HEK293 (cell line): ENCODE measurements at regions not wholly inside any gene's neighbourhood (a gene's known extent, or its start where the extent isn't known, plus 50 kb on each side); places are given as distances from the start of the nearest gene placed in this dataset.

Experiments
- CTCF ChIA-PET: fragments of 350-600 bp; formaldehyde crosslinking; extraction: SDS; loops from one replicate; lab custom pipeline; 2021; ENCODE audit warnings: antibody characterized with exemption; lab: Yijun Ruan, JAX
- POLR2A ChIA-PET: fragments of 300-600 bp; formaldehyde crosslinking; extraction: SDS; loops from one replicate; lab custom pipeline; 2020; ENCODE audit warnings: antibody characterized with exemption, inconsistent platforms; lab: Yijun Ruan, JAX
- H3K27ac ChIP-seq: fragments of 200-500 bp; sonication (Bioruptor generic); 2 replicates; pipeline ENCODE4 v1.5.1; 2014; ENCODE audit warnings: low read depth, low read length, control low read depth, inconsistent platforms; ENCODE audit errors: extremely low read depth
- H3K36me3 ChIP-seq, 2 experiments: fragments of 200-500 bp in 1 of 2; sonication (Bioruptor generic) in 1 of 2; 1 replicate in 1 of 2; 2 replicates in 1 of 2; pipeline ENCODE4 v1.5.1; 2014 to 2017; ENCODE audit warnings: inconsistent platforms in 2 of 2, low read length in 2 of 2; ENCODE audit not compliant: control insufficient read depth in 2 of 2, insufficient read depth in 1 of 2
- H3K4me1 ChIP-seq: fragments of 200-500 bp; sonication (Bioruptor generic); 2 replicates; pipeline ENCODE4 v1.5.1; 2014; ENCODE audit warnings: mild to moderate bottlenecking, low read length, inconsistent platforms; ENCODE audit not compliant: control insufficient read depth, insufficient read depth
- H3K4me3 ChIP-seq: 2 replicates; pipeline ENCODE4 v1.5.1; 2011; ENCODE audit warnings: low read depth, mild to moderate bottlenecking, control low read depth, low read length, moderate library complexity
- H3K9me3 ChIP-seq: fragments of 200-500 bp; sonication (Bioruptor generic); 2 replicates; pipeline ENCODE4 v1.5.1; 2014; ENCODE audit warnings: low read depth, low read length, inconsistent platforms; ENCODE audit not compliant: control insufficient read depth, insufficient read depth
- FEZF1 ChIP-seq: fragments of 450-650 bp; formaldehyde crosslinking; IDR thresholded peaks from 2 replicates; pipeline ENCODE4 v1.5.1; 2016; ENCODE audit warnings: missing biosample characterization, missing genetic modification characterization
- HOXC10 ChIP-seq: sonication (generic); formaldehyde crosslinking; IDR thresholded peaks from 2 replicates; pipeline ENCODE4 v1.8.1; 2023; ENCODE audit warnings: mild to moderate bottlenecking, missing genetic modification reagents
- OSR2 ChIP-seq: fragments of 450-650 bp; formaldehyde crosslinking; IDR thresholded peaks from 2 replicates; pipeline ENCODE4 v1.5.1; 2016; ENCODE audit warnings: missing biosample characterization, missing genetic modification characterization
- SCRT1 ChIP-seq: fragments of 450-650 bp; formaldehyde crosslinking; IDR thresholded peaks from 2 replicates; pipeline ENCODE4 v1.5.1; 2016; ENCODE audit warnings: missing biosample characterization, missing genetic modification characterization, borderline replicate concordance
- ZEB2 ChIP-seq: fragments of 450-650 bp; formaldehyde crosslinking; IDR thresholded peaks from 2 replicates; pipeline ENCODE4 v1.5.1; 2016; ENCODE audit warnings: missing biosample characterization, missing genetic modification characterization
- ZNF677 ChIP-seq: fragments of 450-650 bp; IDR thresholded peaks from 2 replicates; pipeline ENCODE4 v1.5.0; 2018; ENCODE audit warnings: missing biosample characterization, mild to moderate bottlenecking, missing genetic modification characterization, moderate library complexity
- TF ChIP-seq, protein P1 (sequence below): sonication (generic); formaldehyde crosslinking; IDR thresholded peaks from 2 replicates; pipeline ENCODE4 v1.8.1; 2022; ENCODE audit warnings: mild to moderate bottlenecking, moderate library complexity, missing genetic modification reagents
- TF ChIP-seq, protein P2 (sequence below): fragments of 450-650 bp; formaldehyde crosslinking; conservative IDR thresholded peaks from 2 replicates; pipeline ENCODE4 v1.5.1; 2016; ENCODE audit warnings: low read depth, missing biosample characterization, missing genetic modification characterization
- TF ChIP-seq, protein P3 (sequence below): fragments of 450-650 bp; formaldehyde crosslinking; IDR thresholded peaks from 2 replicates; pipeline ENCODE4 v1.5.1; 2016; ENCODE audit warnings: missing biosample characterization, missing genetic modification characterization
- TF ChIP-seq, protein P4 (sequence below): fragments of 450-650 bp; formaldehyde crosslinking; IDR thresholded peaks from 2 replicates; pipeline ENCODE4 v1.5.1; 2016; ENCODE audit warnings: missing biosample characterization, missing genetic modification characterization
- TF ChIP-seq, protein P5 (sequence below): fragments of 450-650 bp; formaldehyde crosslinking; IDR thresholded peaks from 2 replicates; pipeline ENCODE4 v1.5.1; 2016; ENCODE audit warnings: missing biosample characterization, missing genetic modification characterization
- TF ChIP-seq, protein P6 (sequence below): fragments of 450-650 bp; formaldehyde crosslinking; IDR thresholded peaks from 2 replicates; pipeline ENCODE4 v1.5.1; 2016; ENCODE audit warnings: missing biosample characterization, missing genetic modification characterization
- TF ChIP-seq, protein P7 (sequence below): fragments of 450-650 bp; formaldehyde crosslinking; IDR thresholded peaks from 2 replicates; pipeline ENCODE4 v1.5.1; 2017; ENCODE audit warnings: missing biosample characterization, mild to moderate bottlenecking, missing genetic modification characterization, moderate library complexity

DNA sequence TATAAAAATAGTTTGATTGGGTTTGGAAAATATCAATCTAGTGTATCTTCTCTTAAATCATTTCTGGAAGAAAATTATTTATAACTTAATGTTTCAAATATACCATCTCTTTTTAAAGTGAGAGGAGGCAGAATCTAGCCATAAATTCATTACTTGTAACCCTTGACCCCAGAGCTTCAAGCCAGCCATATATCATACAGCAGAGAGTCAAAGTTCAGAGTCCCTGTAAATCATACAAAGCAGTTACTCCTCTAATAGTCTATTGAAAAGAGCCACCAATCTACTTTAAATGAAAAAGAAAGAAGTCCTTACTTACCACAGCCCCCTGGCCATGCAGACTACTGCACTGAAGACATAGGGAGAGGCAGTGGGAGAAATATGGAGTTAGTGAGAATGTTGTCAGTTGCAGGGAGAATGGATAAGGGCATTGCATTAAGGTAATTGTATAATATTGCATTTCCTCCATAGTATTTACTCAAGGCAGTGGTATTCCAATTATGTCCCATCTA lies 229.5 kb downstream of the NKX6-1 start:
- POLR2A ChIA-PET = no interaction called here

DNA sequence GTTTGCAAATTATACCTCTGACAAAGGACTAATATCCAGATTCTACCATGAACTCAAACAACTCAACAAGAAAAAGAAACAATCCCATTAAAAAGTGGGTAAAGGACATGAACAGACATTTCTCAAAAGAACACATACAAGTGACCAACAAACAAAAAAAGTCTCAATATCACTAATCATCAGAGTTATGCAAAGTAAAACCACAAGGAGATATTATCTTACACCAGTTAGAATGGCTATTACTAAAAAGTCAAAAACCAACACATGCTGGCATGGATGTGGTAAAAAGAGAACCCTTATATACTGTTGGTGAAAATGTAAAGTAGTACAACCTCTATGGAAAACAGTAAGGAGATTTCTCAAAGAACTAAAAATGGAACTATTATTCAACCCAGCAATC lies 234.4 kb downstream of the NKX6-1 start:
- no peaks in the 10 kb centered on the region for H3K4me1 ChIP-seq
- no peaks in the 10 kb centered on the region for H3K36me3 ChIP-seq
- H3K27ac ChIP-seq = no peak overlapping the region
- no peaks in the 10 kb centered on the region for H3K9me3 ChIP-seq
- no peak overlapping the region for H3K4me3 ChIP-seq
- ChIA-PET CTCF (interaction anchor here (0.7 kb wide), 1 partner anchor 254 kb away, joined by 3 read pairs; no protein-coding TSS in a partner anchor), POLR2A (no interaction called here)
- TF ChIP-seq, protein P1, sequence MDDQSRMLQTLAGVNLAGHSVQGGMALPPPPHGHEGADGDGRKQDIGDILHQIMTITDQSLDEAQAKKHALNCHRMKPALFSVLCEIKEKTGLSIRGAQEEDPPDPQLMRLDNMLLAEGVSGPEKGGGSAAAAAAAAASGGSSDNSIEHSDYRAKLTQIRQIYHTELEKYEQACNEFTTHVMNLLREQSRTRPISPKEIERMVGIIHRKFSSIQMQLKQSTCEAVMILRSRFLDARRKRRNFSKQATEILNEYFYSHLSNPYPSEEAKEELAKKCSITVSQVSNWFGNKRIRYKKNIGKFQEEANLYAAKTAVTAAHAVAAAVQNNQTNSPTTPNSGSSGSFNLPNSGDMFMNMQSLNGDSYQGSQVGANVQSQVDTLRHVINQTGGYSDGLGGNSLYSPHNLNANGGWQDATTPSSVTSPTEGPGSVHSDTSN = no peak
- TF ChIP-seq, protein P2, sequence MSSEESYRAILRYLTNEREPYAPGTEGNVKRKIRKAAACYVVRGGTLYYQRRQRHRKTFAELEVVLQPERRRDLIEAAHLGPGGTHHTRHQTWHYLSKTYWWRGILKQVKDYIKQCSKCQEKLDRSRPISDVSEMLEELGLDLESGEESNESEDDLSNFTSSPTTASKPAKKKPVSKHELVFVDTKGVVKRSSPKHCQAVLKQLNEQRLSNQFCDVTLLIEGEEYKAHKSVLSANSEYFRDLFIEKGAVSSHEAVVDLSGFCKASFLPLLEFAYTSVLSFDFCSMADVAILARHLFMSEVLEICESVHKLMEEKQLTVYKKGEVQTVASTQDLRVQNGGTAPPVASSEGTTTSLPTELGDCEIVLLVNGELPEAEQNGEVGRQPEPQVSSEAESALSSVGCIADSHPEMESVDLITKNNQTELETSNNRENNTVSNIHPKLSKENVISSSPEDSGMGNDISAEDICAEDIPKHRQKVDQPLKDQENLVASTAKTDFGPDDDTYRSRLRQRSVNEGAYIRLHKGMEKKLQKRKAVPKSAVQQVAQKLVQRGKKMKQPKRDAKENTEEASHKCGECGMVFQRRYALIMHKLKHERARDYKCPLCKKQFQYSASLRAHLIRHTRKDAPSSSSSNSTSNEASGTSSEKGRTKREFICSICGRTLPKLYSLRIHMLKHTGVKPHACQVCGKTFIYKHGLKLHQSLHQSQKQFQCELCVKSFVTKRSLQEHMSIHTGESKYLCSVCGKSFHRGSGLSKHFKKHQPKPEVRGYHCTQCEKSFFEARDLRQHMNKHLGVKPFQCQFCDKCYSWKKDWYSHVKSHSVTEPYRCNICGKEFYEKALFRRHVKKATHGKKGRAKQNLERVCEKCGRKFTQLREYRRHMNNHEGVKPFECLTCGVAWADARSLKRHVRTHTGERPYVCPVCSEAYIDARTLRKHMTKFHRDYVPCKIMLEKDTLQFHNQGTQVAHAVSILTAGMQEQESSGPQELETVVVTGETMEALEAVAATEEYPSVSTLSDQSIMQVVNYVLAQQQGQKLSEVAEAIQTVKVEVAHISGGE = no peak
- no peak for TF ChIP-seq ZEB2 (tag by site-specific recombination)
- no peak for TF ChIP-seq HOXC10 (CRISPR knock-in tag)

More for the DNA sequence above, 229.5 kb downstream of the NKX6-1 start:
- CTCF ChIA-PET = no interaction called here
- Histone ChIP-seq H3K36me3 (no peaks in the 10 kb centered on the region), H3K4me1 (no peaks in the 10 kb centered on the region), H3K9me3 (no peaks in the 10 kb centered on the region), H3K4me3 (no peak overlapping the region)
- TF ChIP-seq, protein P3, sequence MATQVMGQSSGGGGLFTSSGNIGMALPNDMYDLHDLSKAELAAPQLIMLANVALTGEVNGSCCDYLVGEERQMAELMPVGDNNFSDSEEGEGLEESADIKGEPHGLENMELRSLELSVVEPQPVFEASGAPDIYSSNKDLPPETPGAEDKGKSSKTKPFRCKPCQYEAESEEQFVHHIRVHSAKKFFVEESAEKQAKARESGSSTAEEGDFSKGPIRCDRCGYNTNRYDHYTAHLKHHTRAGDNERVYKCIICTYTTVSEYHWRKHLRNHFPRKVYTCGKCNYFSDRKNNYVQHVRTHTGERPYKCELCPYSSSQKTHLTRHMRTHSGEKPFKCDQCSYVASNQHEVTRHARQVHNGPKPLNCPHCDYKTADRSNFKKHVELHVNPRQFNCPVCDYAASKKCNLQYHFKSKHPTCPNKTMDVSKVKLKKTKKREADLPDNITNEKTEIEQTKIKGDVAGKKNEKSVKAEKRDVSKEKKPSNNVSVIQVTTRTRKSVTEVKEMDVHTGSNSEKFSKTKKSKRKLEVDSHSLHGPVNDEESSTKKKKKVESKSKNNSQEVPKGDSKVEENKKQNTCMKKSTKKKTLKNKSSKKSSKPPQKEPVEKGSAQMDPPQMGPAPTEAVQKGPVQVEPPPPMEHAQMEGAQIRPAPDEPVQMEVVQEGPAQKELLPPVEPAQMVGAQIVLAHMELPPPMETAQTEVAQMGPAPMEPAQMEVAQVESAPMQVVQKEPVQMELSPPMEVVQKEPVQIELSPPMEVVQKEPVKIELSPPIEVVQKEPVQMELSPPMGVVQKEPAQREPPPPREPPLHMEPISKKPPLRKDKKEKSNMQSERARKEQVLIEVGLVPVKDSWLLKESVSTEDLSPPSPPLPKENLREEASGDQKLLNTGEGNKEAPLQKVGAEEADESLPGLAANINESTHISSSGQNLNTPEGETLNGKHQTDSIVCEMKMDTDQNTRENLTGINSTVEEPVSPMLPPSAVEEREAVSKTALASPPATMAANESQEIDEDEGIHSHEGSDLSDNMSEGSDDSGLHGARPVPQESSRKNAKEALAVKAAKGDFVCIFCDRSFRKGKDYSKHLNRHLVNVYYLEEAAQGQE = no peak
- no peak for TF ChIP-seq SCRT1 (tag by site-specific recombination)
- no peak for TF ChIP-seq FEZF1 (tag by site-specific recombination)
- TF ChIP-seq, all 188 proteins: peak for 0
- no peak overlapping the region for H3K27ac ChIP-seq

DNA sequence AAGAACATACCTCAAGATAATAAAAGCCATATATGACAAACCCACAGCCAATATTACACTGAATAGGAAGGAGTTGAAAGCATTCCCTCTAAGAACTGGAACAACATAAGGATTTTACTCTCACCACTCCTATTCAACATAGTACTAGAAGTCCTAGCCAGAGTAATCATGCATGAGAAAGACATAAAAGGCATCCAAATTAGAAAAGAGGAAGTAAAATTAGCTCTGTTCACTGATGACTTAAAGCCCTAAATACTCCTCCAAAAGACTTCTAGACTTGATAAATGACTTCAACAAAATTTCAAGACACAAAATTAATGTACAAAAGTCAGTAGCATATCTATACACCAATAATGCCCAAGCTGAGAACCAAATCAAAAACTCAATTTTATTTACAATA lies 235.7 kb downstream of the NKX6-1 start:
- H3K4me1 ChIP-seq = no peaks in the 10 kb centered on the region
- CTCF ChIA-PET = no interaction called here
- POLR2A ChIA-PET = no interaction called here
- H3K27ac ChIP-seq = no peak overlapping the region
- no peak overlapping the region for H3K4me3 ChIP-seq
- TF ChIP-seq, protein P4, sequence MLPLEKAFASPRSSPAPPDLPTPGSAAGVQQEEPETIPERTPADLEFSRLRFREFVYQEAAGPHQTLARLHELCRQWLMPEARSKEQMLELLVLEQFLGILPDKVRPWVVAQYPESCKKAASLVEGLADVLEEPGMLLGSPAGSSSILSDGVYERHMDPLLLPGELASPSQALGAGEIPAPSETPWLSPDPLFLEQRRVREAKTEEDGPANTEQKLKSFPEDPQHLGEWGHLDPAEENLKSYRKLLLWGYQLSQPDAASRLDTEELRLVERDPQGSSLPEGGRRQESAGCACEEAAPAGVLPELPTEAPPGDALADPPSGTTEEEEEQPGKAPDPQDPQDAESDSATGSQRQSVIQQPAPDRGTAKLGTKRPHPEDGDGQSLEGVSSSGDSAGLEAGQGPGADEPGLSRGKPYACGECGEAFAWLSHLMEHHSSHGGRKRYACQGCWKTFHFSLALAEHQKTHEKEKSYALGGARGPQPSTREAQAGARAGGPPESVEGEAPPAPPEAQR (tag by site-specific recombination) = no peak
- TF ChIP-seq, protein P5, sequence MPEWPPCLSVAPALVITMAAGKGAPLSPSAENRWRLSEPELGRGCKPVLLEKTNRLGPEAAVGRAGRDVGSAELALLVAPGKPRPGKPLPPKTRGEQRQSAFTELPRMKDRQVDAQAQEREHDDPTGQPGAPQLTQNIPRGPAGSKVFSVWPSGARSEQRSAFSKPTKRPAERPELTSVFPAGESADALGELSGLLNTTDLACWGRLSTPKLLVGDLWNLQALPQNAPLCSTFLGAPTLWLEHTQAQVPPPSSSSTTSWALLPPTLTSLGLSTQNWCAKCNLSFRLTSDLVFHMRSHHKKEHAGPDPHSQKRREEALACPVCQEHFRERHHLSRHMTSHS (tag by site-specific recombination) = no peak
- TF ChIP-seq ZNF677 (tag by site-specific recombination) (no peak), OSR2 (tag by site-specific recombination) (no peak)
- TF ChIP-seq, protein P6, sequence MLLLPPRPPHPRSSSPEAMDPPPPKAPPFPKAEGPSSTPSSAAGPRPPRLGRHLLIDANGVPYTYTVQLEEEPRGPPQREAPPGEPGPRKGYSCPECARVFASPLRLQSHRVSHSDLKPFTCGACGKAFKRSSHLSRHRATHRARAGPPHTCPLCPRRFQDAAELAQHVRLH (tag by site-specific recombination) = no peak
- TF ChIP-seq, protein P7, sequence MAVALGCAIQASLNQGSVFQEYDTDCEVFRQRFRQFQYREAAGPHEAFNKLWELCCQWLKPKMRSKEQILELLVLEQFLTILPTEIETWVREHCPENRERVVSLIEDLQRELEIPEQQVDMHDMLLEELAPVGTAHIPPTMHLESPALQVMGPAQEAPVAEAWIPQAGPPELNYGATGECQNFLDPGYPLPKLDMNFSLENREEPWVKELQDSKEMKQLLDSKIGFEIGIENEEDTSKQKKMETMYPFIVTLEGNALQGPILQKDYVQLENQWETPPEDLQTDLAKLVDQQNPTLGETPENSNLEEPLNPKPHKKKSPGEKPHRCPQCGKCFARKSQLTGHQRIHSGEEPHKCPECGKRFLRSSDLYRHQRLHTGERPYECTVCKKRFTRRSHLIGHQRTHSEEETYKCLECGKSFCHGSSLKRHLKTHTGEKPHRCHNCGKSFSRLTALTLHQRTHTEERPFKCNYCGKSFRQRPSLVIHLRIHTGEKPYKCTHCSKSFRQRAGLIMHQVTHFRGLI (tag by site-specific recombination) = no peak
- H3K36me3 ChIP-seq = no peaks in the 10 kb centered on the region
- no peaks in the 10 kb centered on the region for H3K9me3 ChIP-seq
